Liver (tissue), 8 donors: ENCODE measurements at regions not wholly inside any gene's neighbourhood (a gene's known extent, or its start where the extent isn't known, plus 50 kb on each side); places are given as distances from the start of the nearest gene placed in this dataset.

ENCODE experiments used
- DNase-seq: peaks from one replicate; pipeline ENCODE4 v3.0.0-alpha.2; 2017; ENCODE audit warnings: low spot score
- H3K27ac ChIP-seq, 2 donors: one replicate each; pipeline ENCODE4 v1.7.0; 2013; ENCODE audit warnings: inconsistent platforms in 2 of 2, low read length in 2 of 2, control low read depth in 1 of 2, low read depth in 1 of 2, mild to moderate bottlenecking in 1 of 2
- H3K27me3 ChIP-seq, 4 donors: one replicate each; pipeline versions ENCODE4 v1.6.1 to v1.7.0; 2013; ENCODE audit warnings: low read length in 3 of 4, inconsistent platforms in 1 of 4, mild to moderate bottlenecking in 1 of 4, moderate library complexity in 1 of 4; ENCODE audit not compliant: control insufficient read depth in 4 of 4, insufficient read depth in 4 of 4
- H3K36me3 ChIP-seq, 4 donors: one replicate each; pipeline versions ENCODE4 v1.6.1 to v1.7.0; 2013; ENCODE audit warnings: low read length in 3 of 4, mild to moderate bottlenecking in 3 of 4, low read depth in 1 of 4, moderate library complexity in 1 of 4; ENCODE audit not compliant: control insufficient read depth in 4 of 4, insufficient read depth in 3 of 4
- H3K4me1 ChIP-seq, 4 donors: one replicate each; pipeline versions ENCODE4 v1.6.1 to v1.7.0; 2013; ENCODE audit warnings: low read length in 3 of 4, mild to moderate bottlenecking in 3 of 4, moderate library complexity in 1 of 4; ENCODE audit not compliant: control insufficient read depth in 4 of 4, insufficient read depth in 4 of 4
- H3K4me3 ChIP-seq, 3 donors: one replicate each; pipeline versions ENCODE4 v1.6.1 to v1.7.0; 2013; ENCODE audit warnings: low read length in 3 of 3, control low read depth in 1 of 3, low read depth in 1 of 3, mild to moderate bottlenecking in 1 of 3
- H3K9ac ChIP-seq, 2 donors: one replicate each; pipeline ENCODE4 v1.7.0; 2013; ENCODE audit warnings: low read length in 2 of 2, mild to moderate bottlenecking in 2 of 2, moderate library complexity in 2 of 2, control low read depth in 1 of 2, low read depth in 1 of 2
- H3K9me3 ChIP-seq, 4 donors: one replicate each; pipeline versions ENCODE4 v1.6.1 to v1.7.0; 2013; ENCODE audit warnings: low read length in 3 of 4; ENCODE audit not compliant: control insufficient read depth in 4 of 4
- FOXA1 ChIP-seq: IDR thresholded peaks from 2 replicates; pipeline ENCODE4 v1.6.1; 2016; ENCODE audit warnings: antibody characterized with exemption
- GABPA ChIP-seq, 2 donors: IDR thresholded peaks in 1 of 2; conservative IDR thresholded peaks in 1 of 2; 2 replicates each; pipeline ENCODE4 v1.6.1; 2016; ENCODE audit warnings: antibody characterized with exemption in 2 of 2, mild to moderate bottlenecking in 1 of 2, moderate library complexity in 1 of 2
- HNF4A ChIP-seq, 2 donors: conservative IDR thresholded peaks; 2 replicates each; pipeline ENCODE4 v1.6.1; 2016; ENCODE audit warnings: antibody characterized with exemption in 2 of 2, mild to moderate bottlenecking in 2 of 2
- HNF4G ChIP-seq: IDR thresholded peaks from 2 replicates; pipeline ENCODE4 v1.6.1; 2016; ENCODE audit warnings: antibody characterized with exemption
- JUND ChIP-seq, 2 donors: IDR thresholded peaks; 2 replicates each; pipeline ENCODE4 v1.6.1; 2016; ENCODE audit warnings: antibody characterized with exemption in 2 of 2
- NR2F2 ChIP-seq: IDR thresholded peaks from 2 replicates; pipeline ENCODE4 v1.6.1; 2016; ENCODE audit warnings: antibody characterized with exemption
- RAD21 ChIP-seq, 2 donors: IDR thresholded peaks; 2 replicates each; pipeline ENCODE4 v1.6.1; 2016; ENCODE audit warnings: antibody characterized with exemption in 2 of 2, mild to moderate bottlenecking in 2 of 2
- TAF1 ChIP-seq: conservative IDR thresholded peaks from 2 replicates; pipeline ENCODE4 v1.6.1; 2016; ENCODE audit warnings: antibody characterized with exemption, mild to moderate bottlenecking
- YY1 ChIP-seq: IDR thresholded peaks from 2 replicates; pipeline ENCODE4 v1.6.1; 2016; ENCODE audit warnings: antibody characterized with exemption, mild to moderate bottlenecking
- WGBS: extraction: QIAGEN DNeasy Blood & Tissue Kit; methylation state at CpG from one replicate; pipeline ENCODE4 v1.1.7; 2013; 5-methylcytosine and 5-hydroxymethylcytosine counted together
- TF ChIP-seq, protein P1 (sequence below): IDR thresholded peaks from 2 replicates; pipeline ENCODE4 v1.6.1; 2016; ENCODE audit warnings: antibody characterized with exemption
- TF ChIP-seq, protein P2 (sequence below): IDR thresholded peaks from 2 replicates; pipeline ENCODE4 v1.6.1; 2016; ENCODE audit warnings: antibody characterized with exemption, mild to moderate bottlenecking
- TF ChIP-seq, protein P3 (sequence below): fragments of 150-350 bp; IDR thresholded peaks from 2 replicates; pipeline ENCODE4 v1.5.1; 2017; ENCODE audit warnings: improper control_type of control experiment, low read depth, low read length; ENCODE audit not compliant: missing input control
- TF ChIP-seq, protein P4 (sequence below): IDR thresholded peaks from 2 replicates; pipeline ENCODE4 v1.6.1; 2016; ENCODE audit warnings: antibody characterized with exemption
- TF ChIP-seq, protein P5 (sequence below): IDR thresholded peaks from 2 replicates; pipeline ENCODE4 v1.6.1; 2016; ENCODE audit warnings: antibody characterized with exemption
- donor health status: healthy.
- donor health status: healthy.
- donor health status: healthy.
- donor health status: healthy.
- donor health status: healthy.

DNA sequence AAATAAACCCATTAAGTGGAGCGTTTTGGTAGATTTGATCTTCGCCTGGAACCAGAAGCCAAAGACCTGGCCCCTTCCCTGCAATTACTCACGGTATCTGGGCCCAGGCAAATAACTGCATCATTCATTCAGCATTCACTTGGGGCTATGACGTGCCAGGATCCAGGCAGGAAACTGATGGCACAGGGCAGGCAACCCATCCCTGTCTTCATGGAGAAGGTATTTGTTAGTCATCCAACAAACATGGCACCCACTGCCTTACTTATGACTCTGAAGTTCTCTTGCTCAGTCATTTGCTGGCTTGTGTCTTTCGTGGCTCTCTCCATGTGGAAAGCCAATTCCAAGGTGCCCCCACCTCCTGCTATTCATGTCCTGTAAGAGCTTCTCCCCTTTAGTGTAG lies 232.4 kb downstream of the BMP7 start:
- no peak for DNase-seq
- no peak overlapping the region for H3K27ac ChIP-seq
- peaks cover 3 to 12% (median 4%) of the 10 kb centered on the region in 4 donors for H3K9me3 ChIP-seq
- 77% methylated on average over 5 of the region's 5 CpGs for WGBS
- no peak overlapping the region for H3K4me3 ChIP-seq
- H3K27me3 ChIP-seq: peaks cover 0 to 18% (median 1%) of the 10 kb centered on the region in 4 donors
- no peak overlapping the region for H3K9ac ChIP-seq
- no peak for TF ChIP-seq JUND (IDR thresholded peaks at IDR 0.05)
- TF ChIP-seq NR2F2: no peak
- TF ChIP-seq, protein P1, sequence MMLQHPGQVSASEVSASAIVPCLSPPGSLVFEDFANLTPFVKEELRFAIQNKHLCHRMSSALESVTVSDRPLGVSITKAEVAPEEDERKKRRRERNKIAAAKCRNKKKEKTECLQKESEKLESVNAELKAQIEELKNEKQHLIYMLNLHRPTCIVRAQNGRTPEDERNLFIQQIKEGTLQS: no peak
- no peak for TF ChIP-seq RAD21 (IDR thresholded peaks at IDR 0.05)
- TF ChIP-seq TAF1: no peak
- no peaks in the 10 kb centered on the region for H3K4me1 ChIP-seq
- H3K36me3 ChIP-seq: no peaks in the 10 kb centered on the region

DNA sequence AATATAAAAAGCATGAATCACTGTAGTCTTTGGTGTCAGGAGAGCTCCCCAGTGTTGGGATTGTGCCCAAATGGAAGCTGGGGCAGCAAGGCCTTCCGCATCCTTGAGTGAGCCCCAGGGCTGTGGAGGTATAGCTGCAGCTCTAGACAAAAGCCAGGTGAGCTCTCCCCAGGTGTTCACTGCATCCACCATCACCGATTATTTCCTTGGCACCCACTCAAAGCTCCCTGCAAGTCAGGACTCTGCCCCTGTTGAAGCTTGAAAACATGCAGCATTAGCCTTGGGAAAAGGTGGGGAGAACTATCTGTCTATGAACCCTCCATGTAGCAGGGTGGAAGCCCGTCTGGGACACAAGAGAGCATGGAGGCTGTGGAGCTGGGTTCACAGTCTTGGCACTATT lies 228.8 kb downstream of the BMP7 start:
- no peaks in the 10 kb centered on the region for H3K36me3 ChIP-seq
- H3K27ac ChIP-seq: no peak overlapping the region
- no peaks in the 10 kb centered on the region for H3K4me1 ChIP-seq
- no peak for TF ChIP-seq HNF4G
- DNase-seq: no peak
- peaks cover 0 to 9% (median 3%) of the 10 kb centered on the region in 4 donors for H3K27me3 ChIP-seq
- no peak overlapping the region for H3K9ac ChIP-seq
- peaks cover 3 to 12% (median 4%) of the 10 kb centered on the region in 4 donors for H3K9me3 ChIP-seq
- H3K4me3 ChIP-seq: no peak overlapping the region
- 82% methylated on average over 3 of the region's 3 CpGs for WGBS

DNA sequence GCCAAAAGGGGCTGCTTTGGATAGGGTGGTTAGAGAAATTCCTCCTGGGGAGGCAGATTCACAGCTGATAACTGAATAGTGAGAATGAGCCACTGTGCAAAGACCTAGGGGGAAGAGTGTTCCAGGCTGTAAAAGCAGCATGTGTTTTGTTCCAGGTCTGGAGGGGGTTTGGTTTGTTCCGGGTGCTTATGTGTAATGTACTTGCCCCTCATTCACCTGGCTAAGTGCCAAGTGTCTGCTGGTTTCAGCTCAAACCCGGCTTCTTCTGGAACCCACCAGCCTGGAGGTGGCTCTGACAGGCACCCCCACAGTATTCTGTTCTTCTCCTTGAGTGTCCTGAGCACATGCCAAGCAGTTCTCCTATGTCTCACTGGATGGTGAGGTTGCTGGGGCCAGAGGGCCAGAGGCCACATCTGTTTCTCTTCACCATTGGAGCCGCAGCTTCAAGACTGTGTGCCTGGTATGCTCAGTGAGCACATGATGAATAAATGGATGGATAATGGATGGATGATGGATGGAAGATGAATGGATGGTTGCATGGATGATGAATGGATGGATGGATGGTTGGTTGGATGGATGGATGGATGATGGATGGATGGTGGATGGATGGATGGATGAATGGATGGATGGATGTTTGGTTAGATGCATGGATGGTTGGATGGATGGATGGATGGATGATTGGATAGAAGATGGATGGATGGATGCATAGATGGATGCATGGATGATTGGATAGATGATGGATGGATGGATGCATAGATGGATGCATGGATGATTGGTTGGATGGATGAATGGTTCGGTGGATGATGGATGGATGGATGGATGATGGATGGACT lies 227.6 kb downstream of the BMP7 start:
- Histone ChIP-seq H3K27me3 (peaks cover 0 to 6% (median 4%) of the 10 kb centered on the region in 4 donors), H3K9me3 (peaks cover 3 to 12% (median 4%) of the 10 kb centered on the region in 4 donors), H3K4me1 (no peaks in the 10 kb centered on the region), H3K4me3 (no peak overlapping the region), H3K36me3 (no peaks in the 10 kb centered on the region), H3K9ac (no peak overlapping the region), H3K27ac (no peak overlapping the region)
- DNase-seq: no peak
- WGBS: 78% methylated on average over 4 of the region's 4 CpGs
- TF ChIP-seq, protein P2, sequence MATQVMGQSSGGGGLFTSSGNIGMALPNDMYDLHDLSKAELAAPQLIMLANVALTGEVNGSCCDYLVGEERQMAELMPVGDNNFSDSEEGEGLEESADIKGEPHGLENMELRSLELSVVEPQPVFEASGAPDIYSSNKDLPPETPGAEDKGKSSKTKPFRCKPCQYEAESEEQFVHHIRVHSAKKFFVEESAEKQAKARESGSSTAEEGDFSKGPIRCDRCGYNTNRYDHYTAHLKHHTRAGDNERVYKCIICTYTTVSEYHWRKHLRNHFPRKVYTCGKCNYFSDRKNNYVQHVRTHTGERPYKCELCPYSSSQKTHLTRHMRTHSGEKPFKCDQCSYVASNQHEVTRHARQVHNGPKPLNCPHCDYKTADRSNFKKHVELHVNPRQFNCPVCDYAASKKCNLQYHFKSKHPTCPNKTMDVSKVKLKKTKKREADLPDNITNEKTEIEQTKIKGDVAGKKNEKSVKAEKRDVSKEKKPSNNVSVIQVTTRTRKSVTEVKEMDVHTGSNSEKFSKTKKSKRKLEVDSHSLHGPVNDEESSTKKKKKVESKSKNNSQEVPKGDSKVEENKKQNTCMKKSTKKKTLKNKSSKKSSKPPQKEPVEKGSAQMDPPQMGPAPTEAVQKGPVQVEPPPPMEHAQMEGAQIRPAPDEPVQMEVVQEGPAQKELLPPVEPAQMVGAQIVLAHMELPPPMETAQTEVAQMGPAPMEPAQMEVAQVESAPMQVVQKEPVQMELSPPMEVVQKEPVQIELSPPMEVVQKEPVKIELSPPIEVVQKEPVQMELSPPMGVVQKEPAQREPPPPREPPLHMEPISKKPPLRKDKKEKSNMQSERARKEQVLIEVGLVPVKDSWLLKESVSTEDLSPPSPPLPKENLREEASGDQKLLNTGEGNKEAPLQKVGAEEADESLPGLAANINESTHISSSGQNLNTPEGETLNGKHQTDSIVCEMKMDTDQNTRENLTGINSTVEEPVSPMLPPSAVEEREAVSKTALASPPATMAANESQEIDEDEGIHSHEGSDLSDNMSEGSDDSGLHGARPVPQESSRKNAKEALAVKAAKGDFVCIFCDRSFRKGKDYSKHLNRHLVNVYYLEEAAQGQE: no peak
- TF ChIP-seq JUND (IDR thresholded peaks at IDR 0.05) (no peak), TAF1 (no peak), NR2F2 (no peak), RAD21 (IDR thresholded peaks at IDR 0.05) (no peak), GABPA (IDR thresholded peaks at IDR 0.05 in 1 of 2, conservative IDR thresholded peaks at IDR 0.05 in 1 of 2) (no peak), FOXA1 (no peak), YY1 (no peak), HNF4A (conservative IDR thresholded peaks at IDR 0.05) (no peak)
- TF ChIP-seq, protein P3, sequence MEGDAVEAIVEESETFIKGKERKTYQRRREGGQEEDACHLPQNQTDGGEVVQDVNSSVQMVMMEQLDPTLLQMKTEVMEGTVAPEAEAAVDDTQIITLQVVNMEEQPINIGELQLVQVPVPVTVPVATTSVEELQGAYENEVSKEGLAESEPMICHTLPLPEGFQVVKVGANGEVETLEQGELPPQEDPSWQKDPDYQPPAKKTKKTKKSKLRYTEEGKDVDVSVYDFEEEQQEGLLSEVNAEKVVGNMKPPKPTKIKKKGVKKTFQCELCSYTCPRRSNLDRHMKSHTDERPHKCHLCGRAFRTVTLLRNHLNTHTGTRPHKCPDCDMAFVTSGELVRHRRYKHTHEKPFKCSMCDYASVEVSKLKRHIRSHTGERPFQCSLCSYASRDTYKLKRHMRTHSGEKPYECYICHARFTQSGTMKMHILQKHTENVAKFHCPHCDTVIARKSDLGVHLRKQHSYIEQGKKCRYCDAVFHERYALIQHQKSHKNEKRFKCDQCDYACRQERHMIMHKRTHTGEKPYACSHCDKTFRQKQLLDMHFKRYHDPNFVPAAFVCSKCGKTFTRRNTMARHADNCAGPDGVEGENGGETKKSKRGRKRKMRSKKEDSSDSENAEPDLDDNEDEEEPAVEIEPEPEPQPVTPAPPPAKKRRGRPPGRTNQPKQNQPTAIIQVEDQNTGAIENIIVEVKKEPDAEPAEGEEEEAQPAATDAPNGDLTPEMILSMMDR: no peak
- TF ChIP-seq, protein P4, sequence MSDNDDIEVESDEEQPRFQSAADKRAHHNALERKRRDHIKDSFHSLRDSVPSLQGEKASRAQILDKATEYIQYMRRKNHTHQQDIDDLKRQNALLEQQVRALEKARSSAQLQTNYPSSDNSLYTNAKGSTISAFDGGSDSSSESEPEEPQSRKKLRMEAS: no peak
- TF ChIP-seq, protein P5, sequence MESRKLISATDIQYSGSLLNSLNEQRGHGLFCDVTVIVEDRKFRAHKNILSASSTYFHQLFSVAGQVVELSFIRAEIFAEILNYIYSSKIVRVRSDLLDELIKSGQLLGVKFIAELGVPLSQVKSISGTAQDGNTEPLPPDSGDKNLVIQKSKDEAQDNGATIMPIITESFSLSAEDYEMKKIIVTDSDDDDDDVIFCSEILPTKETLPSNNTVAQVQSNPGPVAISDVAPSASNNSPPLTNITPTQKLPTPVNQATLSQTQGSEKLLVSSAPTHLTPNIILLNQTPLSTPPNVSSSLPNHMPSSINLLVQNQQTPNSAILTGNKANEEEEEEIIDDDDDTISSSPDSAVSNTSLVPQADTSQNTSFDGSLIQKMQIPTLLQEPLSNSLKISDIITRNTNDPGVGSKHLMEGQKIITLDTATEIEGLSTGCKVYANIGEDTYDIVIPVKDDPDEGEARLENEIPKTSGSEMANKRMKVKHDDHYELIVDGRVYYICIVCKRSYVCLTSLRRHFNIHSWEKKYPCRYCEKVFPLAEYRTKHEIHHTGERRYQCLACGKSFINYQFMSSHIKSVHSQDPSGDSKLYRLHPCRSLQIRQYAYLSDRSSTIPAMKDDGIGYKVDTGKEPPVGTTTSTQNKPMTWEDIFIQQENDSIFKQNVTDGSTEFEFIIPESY: no peak
- TF ChIP-seq, protein P1: no peak
